ENCODE measurements at regions not wholly inside any gene's neighbourhood (a gene's known extent, or its start where the extent isn't known, plus 50 kb on each side); places are given as distances from the start of the nearest gene placed in this dataset.

GRCh38 chr10:110432814-110433565, 64.7 kb upstream of the DUSP5 start:
- H4K20me1 ChIP-seq (ENCODE audit: insufficient read depth), result no peaks in the 10 kb centered on the region
- H3K4me3 ChIP-seq (IDR thresholded peaks at IDR 0.05; ENCODE audit: insufficient read depth, low read depth, low read length), result no peak overlapping the region
- TF ChIP-seq, protein P1, sequence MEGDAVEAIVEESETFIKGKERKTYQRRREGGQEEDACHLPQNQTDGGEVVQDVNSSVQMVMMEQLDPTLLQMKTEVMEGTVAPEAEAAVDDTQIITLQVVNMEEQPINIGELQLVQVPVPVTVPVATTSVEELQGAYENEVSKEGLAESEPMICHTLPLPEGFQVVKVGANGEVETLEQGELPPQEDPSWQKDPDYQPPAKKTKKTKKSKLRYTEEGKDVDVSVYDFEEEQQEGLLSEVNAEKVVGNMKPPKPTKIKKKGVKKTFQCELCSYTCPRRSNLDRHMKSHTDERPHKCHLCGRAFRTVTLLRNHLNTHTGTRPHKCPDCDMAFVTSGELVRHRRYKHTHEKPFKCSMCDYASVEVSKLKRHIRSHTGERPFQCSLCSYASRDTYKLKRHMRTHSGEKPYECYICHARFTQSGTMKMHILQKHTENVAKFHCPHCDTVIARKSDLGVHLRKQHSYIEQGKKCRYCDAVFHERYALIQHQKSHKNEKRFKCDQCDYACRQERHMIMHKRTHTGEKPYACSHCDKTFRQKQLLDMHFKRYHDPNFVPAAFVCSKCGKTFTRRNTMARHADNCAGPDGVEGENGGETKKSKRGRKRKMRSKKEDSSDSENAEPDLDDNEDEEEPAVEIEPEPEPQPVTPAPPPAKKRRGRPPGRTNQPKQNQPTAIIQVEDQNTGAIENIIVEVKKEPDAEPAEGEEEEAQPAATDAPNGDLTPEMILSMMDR (conservative IDR thresholded peaks at IDR 0.05; ENCODE audit: low read depth, low read length), result no peak
- no peaks in the 10 kb centered on the region for H3K79me2 ChIP-seq (ENCODE audit: insufficient read depth, low read depth)
- H3K4me2 ChIP-seq, result no peak overlapping the region
- H3K4me1 ChIP-seq (ENCODE audit: low read depth, poor library complexity, severe bottlenecking), result peaks cover 7% of the 10 kb centered on the region
- no peak overlapping the region for H3K27ac ChIP-seq
- H3K36me3 ChIP-seq (ENCODE audit: insufficient read depth), result no peaks in the 10 kb centered on the region
- no peaks in the 10 kb centered on the region for H3K27me3 ChIP-seq (ENCODE audit: insufficient read depth, low read depth)
- H3K9ac ChIP-seq, result no peak overlapping the region
- no peak overlapping the region for H2AFZ ChIP-seq (ENCODE audit: low read depth)

- no peaks in the 10 kb centered on the region for H4K20me1 ChIP-seq (ENCODE audit: insufficient read depth)
- H3K4me2 ChIP-seq, result no peak overlapping the region
- H3K36me3 ChIP-seq (ENCODE audit: insufficient read depth), result no peaks in the 10 kb centered on the region
- H3K9ac ChIP-seq, result no peak overlapping the region
- no peak overlapping the region for H2AFZ ChIP-seq (ENCODE audit: low read depth)
- H3K4me1 ChIP-seq (ENCODE audit: low read depth, poor library complexity, severe bottlenecking), result peaks cover 5% of the 10 kb centered on the region
- no peaks in the 10 kb centered on the region for H3K79me2 ChIP-seq (ENCODE audit: insufficient read depth, low read depth)
- no peaks in the 10 kb centered on the region for H3K27me3 ChIP-seq (ENCODE audit: insufficient read depth, low read depth)
- H3K4me3 ChIP-seq (IDR thresholded peaks at IDR 0.05; ENCODE audit: insufficient read depth, low read depth, low read length), result no peak overlapping the region
- no peak overlapping the region for H3K27ac ChIP-seq
- TF ChIP-seq, protein P1 (conservative IDR thresholded peaks at IDR 0.05; ENCODE audit: low read depth, low read length), result no peak
Observed at GRCh38 chr10:110433740-110434139, 64.0 kb upstream of the DUSP5 start.

DNA sequence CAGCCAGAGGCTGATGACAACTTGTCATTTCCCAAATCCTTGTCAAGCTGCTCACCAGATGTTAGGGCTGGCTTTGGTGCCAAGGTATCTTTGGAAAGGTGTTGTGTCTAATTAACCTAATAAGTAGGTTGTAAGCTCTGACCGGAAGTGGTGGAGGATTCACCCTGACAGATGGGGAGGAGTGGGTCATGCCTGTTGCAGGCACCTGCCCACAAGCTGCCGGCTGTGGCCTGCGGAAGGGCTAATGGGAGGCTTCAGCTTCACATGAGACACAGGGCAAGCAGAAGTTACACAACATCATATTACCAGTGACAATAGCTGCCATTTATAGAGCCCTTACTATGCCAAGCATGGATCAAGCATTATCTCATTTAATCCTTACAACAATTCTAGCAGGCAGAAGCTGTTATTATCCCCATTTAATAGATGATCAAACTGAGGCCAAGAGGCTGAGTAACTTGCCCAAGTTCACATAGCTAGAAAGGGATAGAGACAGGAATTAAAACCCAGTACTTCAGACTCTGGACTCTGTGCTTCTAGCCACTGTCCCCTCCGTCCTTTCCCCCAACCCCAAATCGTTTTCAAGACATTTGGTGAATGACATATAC, 63.1 kb upstream of the DUSP5 start:
- no peak overlapping the region for H3K4me2 ChIP-seq
- no peaks in the 10 kb centered on the region for H3K4me1 ChIP-seq (ENCODE audit: low read depth, poor library complexity, severe bottlenecking)
- no peaks in the 10 kb centered on the region for H4K20me1 ChIP-seq (ENCODE audit: insufficient read depth)
- no peak overlapping the region for H3K4me3 ChIP-seq (IDR thresholded peaks at IDR 0.05; ENCODE audit: insufficient read depth, low read depth, low read length)
- H3K27ac ChIP-seq, result no peak overlapping the region
- TF ChIP-seq, protein P1 (conservative IDR thresholded peaks at IDR 0.05; ENCODE audit: low read depth, low read length), result no peak
- H3K36me3 ChIP-seq (ENCODE audit: insufficient read depth), result no peaks in the 10 kb centered on the region
- no peak overlapping the region for H3K9ac ChIP-seq
- no peak overlapping the region for H2AFZ ChIP-seq (ENCODE audit: low read depth)
- no peaks in the 10 kb centered on the region for H3K79me2 ChIP-seq (ENCODE audit: insufficient read depth, low read depth)
- H3K27me3 ChIP-seq (ENCODE audit: insufficient read depth, low read depth), result no peaks in the 10 kb centered on the region

GRCh38 chr10:110436554-110437350, 61.0 kb upstream of the DUSP5 start:
- H3K9ac ChIP-seq, result no peak overlapping the region
- no peaks in the 10 kb centered on the region for H4K20me1 ChIP-seq (ENCODE audit: insufficient read depth)
- TF ChIP-seq, protein P1 (conservative IDR thresholded peaks at IDR 0.05; ENCODE audit: low read depth, low read length), result no peak
- no peak overlapping the region for H3K4me2 ChIP-seq
- H3K36me3 ChIP-seq (ENCODE audit: insufficient read depth), result no peaks in the 10 kb centered on the region
- H3K4me1 ChIP-seq (ENCODE audit: low read depth, poor library complexity, severe bottlenecking), result no peaks in the 10 kb centered on the region
- H3K27me3 ChIP-seq (ENCODE audit: insufficient read depth, low read depth), result no peaks in the 10 kb centered on the region
- no peak overlapping the region for H2AFZ ChIP-seq (ENCODE audit: low read depth)
- H3K4me3 ChIP-seq (IDR thresholded peaks at IDR 0.05; ENCODE audit: insufficient read depth, low read depth, low read length), result no peak overlapping the region
- H3K79me2 ChIP-seq (ENCODE audit: insufficient read depth, low read depth), result no peaks in the 10 kb centered on the region
- no peak overlapping the region for H3K27ac ChIP-seq
